ENCODE measurements at regions not wholly inside any gene's neighbourhood (a gene's known extent, or its start where the extent isn't known, plus 50 kb on each side); places are given as distances from the start of the nearest gene placed in this dataset.

GRCh38 chr5:42026446-42026845, 101.4 kb downstream of the FBXO4 start:
- Mint-ChIP-seq H3K9me3 (peaks cover 25% of the 10 kb centered on the region), H3K4me1 (0 out of 2 replicates have a peak, but pooled peaks cover 4% of the 10 kb centered on the region), H3K4me3 (no peak overlapping the region), H3K27ac (no peak overlapping the region), H3K27me3 (ENCODE audit: low read depth) (no peaks in the 10 kb centered on the region), H3K36me3 (no peaks in the 10 kb centered on the region)
- DNase-seq (ENCODE audit: low spot score) (no peak), ATAC-seq (no peak)
- ChIA-PET CTCF (interaction anchor here (1.0 kb wide), 1 partner anchor 31 kb away, joined by 3 read pairs; no protein-coding TSS in a partner anchor), POLR2A (no interaction called here)
- TF ChIP-seq JUN (CRISPR knock-in tag; IDR thresholded peaks at IDR 0.05) (no peak), CBFB (CRISPR knock-in tag; IDR thresholded peaks at IDR 0.05; ENCODE audit: low read depth) (no peak), ZBTB21 (CRISPR knock-in tag; IDR thresholded peaks at IDR 0.05; ENCODE audit: borderline replicate concordance) (no peak), RELA (CRISPR knock-in tag; IDR thresholded peaks at IDR 0.05; ENCODE audit: borderline replicate concordance) (no peak), SMAD3 (CRISPR knock-in tag; IDR thresholded peaks at IDR 0.05; ENCODE audit: borderline replicate concordance) (no peak), ZNF138 (CRISPR knock-in tag; conservative IDR thresholded peaks at IDR 0.05) (no peak), FOXJ3 (CRISPR knock-in tag; IDR thresholded peaks at IDR 0.05; ENCODE audit: borderline replicate concordance) (no peak), TP53 (CRISPR knock-in tag; IDR thresholded peaks at IDR 0.05) (no peak), AR (CRISPR knock-in tag; IDR thresholded peaks at IDR 0.05) (no peak), SP1 (CRISPR knock-in tag; conservative IDR thresholded peaks at IDR 0.05) (no peak)

- ChIA-PET CTCF (no interaction called here), POLR2A (no interaction called here)
- peaks cover 13% of the 10 kb centered on the region for H3K4me1 Mint-ChIP-seq
- no peak for DNase-seq (ENCODE audit: low spot score)
- TF ChIP-seq ZNF512 (CRISPR knock-in tag; IDR thresholded peaks at IDR 0.05; ENCODE audit: borderline replicate concordance) (no peak), ZSCAN18 (CRISPR knock-in tag; IDR thresholded peaks at IDR 0.05) (no peak), ZNF671 (CRISPR knock-in tag; IDR thresholded peaks at IDR 0.05) (no peak), CREB1 (CRISPR knock-in tag; IDR thresholded peaks at IDR 0.05) (no peak), SMAD3 (CRISPR knock-in tag; IDR thresholded peaks at IDR 0.05; ENCODE audit: borderline replicate concordance) (no peak), E2F4 (CRISPR knock-in tag; IDR thresholded peaks at IDR 0.05; ENCODE audit: borderline replicate concordance, low read depth) (no peak), GRHL2 (CRISPR knock-in tag; IDR thresholded peaks at IDR 0.05; ENCODE audit: insufficient replicate concordance, severe bottlenecking) (no peak), ZNF263 (CRISPR knock-in tag; IDR thresholded peaks at IDR 0.05; ENCODE audit: low read depth) (no peak), ATF6 (CRISPR knock-in tag; IDR thresholded peaks at IDR 0.05) (no peak), ZBTB21 (CRISPR knock-in tag; IDR thresholded peaks at IDR 0.05; ENCODE audit: borderline replicate concordance) (no peak), OVOL2 (CRISPR knock-in tag; IDR thresholded peaks at IDR 0.05; ENCODE audit: borderline replicate concordance) (no peak), USF1 (CRISPR knock-in tag; IDR thresholded peaks at IDR 0.05) (no peak), NR1H2 (CRISPR knock-in tag; IDR thresholded peaks at IDR 0.05) (no peak), ELF4 (CRISPR knock-in tag; IDR thresholded peaks at IDR 0.05; ENCODE audit: low read depth) (no peak), SP1 (CRISPR knock-in tag; conservative IDR thresholded peaks at IDR 0.05) (no peak), JAZF1 (CRISPR knock-in tag; IDR thresholded peaks at IDR 0.05) (no peak), TCF7 (CRISPR knock-in tag; IDR thresholded peaks at IDR 0.05; ENCODE audit: low read depth) (no peak), FOXP1 (CRISPR knock-in tag; IDR thresholded peaks at IDR 0.05; ENCODE audit: borderline replicate concordance) (no peak)
- peaks cover 10% of the 10 kb centered on the region; the same call in 1 of the 2 replicates for H3K9me3 Mint-ChIP-seq
- H3K27me3 Mint-ChIP-seq (ENCODE audit: low read depth) = no peaks in the 10 kb centered on the region
- H3K27ac Mint-ChIP-seq = no peak overlapping the region
- no peaks in the 10 kb centered on the region for H3K36me3 Mint-ChIP-seq
- no peak for ATAC-seq
- no peak overlapping the region for H3K4me3 Mint-ChIP-seq
Observed at GRCh38 chr5:42032137-42032536, 107.1 kb downstream of the FBXO4 start.
